ENCODE measurements at regions not wholly inside any gene's neighbourhood (a gene's known extent, or its start where the extent isn't known, plus 50 kb on each side); places are given as distances from the start of the nearest gene placed in this dataset.

DNA sequence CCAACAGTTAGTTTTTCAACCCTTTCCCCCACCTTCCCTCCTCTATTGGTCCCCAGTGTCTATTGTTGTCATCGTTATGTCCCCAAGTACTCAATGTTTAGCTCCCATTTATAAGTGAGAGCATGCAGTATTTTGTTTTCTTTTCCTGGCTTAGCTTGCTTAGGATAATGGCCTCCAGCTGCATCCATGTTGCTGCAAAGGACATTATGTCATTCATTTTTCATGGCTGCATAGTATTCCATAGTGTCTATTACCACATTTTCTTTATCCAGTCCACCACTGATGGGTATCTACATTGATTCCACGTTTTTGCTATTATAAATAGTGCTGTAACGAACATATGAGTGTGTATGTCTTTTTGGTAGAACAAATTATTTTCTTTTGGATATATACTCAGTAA is 55.3 kb upstream of the HIVEP1 start:
- TF ChIP-seq, protein P1, sequence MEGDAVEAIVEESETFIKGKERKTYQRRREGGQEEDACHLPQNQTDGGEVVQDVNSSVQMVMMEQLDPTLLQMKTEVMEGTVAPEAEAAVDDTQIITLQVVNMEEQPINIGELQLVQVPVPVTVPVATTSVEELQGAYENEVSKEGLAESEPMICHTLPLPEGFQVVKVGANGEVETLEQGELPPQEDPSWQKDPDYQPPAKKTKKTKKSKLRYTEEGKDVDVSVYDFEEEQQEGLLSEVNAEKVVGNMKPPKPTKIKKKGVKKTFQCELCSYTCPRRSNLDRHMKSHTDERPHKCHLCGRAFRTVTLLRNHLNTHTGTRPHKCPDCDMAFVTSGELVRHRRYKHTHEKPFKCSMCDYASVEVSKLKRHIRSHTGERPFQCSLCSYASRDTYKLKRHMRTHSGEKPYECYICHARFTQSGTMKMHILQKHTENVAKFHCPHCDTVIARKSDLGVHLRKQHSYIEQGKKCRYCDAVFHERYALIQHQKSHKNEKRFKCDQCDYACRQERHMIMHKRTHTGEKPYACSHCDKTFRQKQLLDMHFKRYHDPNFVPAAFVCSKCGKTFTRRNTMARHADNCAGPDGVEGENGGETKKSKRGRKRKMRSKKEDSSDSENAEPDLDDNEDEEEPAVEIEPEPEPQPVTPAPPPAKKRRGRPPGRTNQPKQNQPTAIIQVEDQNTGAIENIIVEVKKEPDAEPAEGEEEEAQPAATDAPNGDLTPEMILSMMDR (IDR thresholded peaks at IDR 0.05) = no peak
- no peak for TF ChIP-seq POLR2A (IDR thresholded peaks at IDR 0.05)

Data from thyroid gland (tissue), 4 donors.